ENCODE measurements at regions not wholly inside any gene's neighbourhood (a gene's known extent, or its start where the extent isn't known, plus 50 kb on each side); places are given as distances from the start of the nearest gene placed in this dataset.

DNA sequence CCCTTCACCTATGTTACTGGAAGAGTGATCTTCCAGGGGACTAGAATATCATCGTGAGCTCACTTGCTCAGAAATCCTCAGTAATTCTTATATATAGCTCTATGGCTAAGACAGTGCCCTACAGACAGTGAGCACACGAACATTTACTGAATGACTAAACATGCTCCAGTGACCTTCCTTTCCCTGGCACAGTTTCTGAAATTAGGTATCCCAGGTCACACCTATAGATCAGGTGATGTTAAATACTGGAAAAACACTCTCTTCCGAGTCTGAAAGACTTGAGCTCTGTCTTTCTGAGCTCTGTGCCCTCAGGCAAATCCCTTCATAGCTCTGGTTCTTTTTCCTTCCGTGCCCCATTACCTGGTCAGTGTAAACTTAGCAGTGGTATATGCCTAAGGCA, 239.4 kb upstream of the LRIG1 start:
- no peak for DNase-seq (ENCODE audit: extremely low read depth, low read depth, low spot score)

DNA sequence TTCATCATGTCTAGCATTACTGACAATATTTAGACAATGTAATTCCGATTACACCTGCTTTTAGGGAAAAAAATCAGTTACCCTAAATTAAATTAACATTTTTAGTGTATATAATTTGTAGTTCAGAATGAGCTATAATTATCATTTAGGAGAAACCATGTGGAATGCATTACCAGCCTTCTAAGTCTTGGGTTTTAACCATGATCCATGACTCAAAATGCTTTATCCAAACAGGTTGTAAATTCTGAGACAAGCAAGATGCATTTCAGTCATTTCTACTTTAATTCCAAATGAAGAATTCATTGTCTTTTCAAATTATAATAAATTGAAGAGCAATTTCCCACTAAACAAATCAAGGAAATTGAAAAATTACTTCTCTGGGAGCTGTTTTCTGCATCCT, 243.7 kb upstream of the LRIG1 start:
- no peak for DNase-seq (ENCODE audit: extremely low read depth, low read depth, low spot score)

DNA sequence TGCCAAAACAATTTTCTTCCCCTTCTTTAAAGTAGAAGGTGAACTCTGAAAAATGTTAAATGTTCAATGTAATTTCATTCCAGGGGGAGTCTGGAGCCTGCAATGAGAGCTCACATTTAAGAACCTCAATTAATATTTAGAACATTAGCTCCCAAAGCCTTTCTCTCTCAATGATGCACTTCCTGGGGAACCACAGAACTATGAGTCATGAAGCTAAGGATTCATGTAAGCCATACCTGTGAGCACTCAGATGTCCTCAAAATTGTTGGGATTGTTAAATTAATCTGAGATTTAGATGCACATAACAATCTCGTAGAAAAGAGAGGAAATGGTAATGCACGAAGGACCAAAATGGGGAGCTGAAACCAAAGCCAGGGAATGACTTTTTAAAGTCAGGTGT, 244.2 kb upstream of the LRIG1 start:
- no peak for DNase-seq (ENCODE audit: extremely low read depth, low read depth, low spot score)

DNA sequence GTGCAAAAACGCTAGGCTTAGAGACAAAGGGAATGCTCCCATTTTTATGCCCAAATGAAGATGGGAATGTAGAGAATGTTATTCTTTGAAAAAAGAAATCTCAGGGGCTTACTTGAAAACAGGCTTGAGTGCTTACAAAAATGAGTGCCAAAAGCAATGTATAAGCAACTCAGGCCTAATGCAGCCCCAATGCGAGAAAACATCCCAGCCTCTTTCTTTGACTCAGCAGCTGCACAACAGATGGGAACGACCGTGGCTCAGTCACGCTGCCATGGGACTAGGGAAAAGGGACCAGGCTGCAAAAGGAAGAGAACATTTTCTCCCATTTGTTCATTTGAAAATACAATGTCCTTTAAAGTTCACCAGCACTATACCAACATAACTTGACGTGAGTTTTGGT, 246.4 kb upstream of the LRIG1 start:
- DNase-seq (ENCODE audit: extremely low read depth, low read depth, low spot score) = no peak

DNA sequence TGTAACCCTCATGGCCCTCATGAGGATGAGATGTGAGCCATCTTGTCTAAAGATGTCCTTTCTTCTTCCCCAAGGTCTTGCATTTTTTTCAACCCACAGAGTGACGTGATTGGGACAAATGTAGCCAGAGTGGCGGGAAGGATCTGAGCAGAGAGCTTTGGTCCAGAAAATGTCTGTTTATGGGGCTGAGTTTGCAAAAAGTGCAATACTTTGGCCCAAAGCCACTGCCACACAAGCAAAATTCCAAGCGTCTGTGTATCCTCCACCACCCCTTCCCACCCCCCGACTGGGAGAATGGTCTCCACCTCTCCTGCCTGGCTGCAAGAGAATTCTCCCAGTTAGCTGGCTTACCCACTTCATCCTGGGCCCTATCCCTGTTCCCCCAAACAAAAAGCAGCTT, 246.9 kb upstream of the LRIG1 start:
- DNase-seq (ENCODE audit: extremely low read depth, low read depth, low spot score) = no peak

DNA sequence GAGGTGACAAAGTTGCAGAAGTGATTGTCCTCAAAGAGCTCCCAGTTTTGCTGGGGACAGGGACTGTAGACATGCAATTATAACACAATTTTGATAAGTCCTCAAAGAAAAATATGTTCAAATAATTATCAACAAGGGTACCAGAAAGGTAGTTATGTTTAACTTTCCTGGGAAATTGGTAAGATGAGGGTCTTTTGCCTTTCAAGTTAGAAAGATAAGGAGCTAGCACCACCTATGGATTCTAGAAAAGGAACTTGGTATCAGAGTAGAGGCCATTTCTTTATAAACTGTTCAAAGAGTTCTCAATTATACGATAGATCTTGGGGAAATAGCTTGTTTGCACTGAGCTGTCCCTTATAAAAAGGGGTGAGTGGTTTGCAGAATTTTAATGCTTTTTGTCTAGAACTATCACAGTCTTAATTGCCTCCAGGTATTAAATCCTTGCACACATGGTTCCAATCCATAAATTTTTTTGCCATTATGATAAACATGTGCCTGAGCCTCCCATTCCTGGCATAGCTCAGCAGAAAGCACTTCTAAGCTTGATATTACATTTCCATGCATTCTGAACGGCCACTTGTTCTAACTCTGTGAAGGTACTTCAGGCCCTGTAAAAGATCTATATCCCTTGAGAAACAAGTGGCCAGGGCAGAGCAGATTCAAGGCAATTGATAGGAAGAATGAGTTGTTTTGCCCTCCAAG, 247.5 kb upstream of the LRIG1 start:
- DNase-seq (ENCODE audit: extremely low read depth, low read depth, low spot score) = no peak

DNA sequence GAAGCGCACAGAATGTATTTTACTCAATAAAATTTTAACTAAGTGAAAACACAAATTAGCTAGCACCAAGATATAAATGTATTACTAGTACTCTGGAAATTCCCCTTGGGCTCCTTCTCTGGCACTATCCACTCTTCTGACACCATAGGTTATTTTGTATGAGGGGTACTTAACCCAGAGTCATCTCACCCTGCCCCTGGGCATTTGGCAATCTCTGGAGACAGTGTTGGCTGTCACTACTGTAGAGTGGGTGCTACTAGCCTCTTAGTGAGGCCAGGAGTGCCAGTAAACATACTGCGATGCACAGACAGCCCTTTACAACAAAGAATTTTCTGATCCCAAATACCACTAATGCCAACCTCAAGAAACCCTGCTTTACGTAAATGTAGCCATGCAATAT, 246.3 kb upstream of the KBTBD8 start:
- DNase-seq (ENCODE audit: extremely low read depth, low read depth, low spot score) = no peak

DNA sequence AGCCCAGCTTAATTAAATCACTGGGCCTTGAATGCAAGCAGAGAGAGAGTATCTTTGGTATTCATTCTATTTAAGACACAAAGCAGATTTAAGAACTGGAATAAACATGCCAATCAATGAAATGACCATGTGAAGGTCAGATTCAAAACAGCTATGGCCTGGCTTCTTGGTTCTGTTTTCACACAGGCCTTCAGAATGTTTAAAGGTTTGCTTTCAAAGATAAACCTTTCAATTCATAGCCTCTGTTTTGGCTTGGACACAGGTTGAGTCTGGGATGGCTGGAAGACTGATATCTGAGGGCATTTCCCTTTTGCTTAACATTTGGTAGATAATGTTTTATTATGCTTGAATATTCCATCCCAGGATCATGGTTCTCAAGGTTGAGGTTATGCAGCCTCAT, 244.4 kb upstream of the KBTBD8 start:
- no peak for DNase-seq (ENCODE audit: extremely low read depth, low read depth, low spot score)

DNA sequence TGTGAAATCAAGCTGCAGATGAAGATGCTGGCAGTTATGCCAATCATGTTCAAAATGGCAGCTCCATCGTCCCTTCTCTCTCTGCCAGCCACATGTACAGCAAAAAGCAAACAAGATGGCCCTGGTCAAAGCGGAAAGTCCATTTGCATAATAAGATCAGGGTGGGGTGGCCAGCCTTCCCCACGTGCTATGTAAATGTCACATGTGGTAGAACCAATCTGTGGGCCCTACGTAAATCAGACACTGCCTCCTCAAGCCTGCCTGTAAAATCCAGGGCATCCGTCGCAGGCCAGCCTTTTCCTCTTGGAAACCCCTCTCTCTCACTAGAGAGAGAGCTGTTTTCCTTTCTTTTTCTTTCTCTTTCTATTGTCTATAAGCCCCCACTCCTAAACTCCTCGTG, 243.5 kb upstream of the KBTBD8 start:
- DNase-seq (ENCODE audit: extremely low read depth, low read depth, low spot score) = no peak

DNA sequence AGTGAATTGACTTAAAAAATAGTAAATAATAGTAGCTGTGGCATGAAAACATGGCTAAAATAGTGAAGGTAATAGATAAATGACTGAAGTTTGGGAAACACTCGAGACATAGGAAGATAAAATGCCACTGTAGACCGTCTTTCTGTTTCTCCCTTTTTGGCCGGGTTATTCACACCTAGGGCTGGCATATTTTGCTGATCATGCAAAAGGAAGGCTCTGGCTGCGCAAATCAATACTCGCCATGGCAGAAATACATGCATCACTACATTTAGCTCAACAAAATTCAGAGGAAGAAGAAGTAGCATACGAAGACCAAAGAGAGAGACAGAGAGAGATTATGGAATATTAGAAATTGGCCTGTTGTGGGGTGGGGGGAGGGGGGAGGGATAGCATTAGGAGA, 242.2 kb upstream of the KBTBD8 start:
- DNase-seq (ENCODE audit: extremely low read depth, low read depth, low spot score) = no peak

DNA sequence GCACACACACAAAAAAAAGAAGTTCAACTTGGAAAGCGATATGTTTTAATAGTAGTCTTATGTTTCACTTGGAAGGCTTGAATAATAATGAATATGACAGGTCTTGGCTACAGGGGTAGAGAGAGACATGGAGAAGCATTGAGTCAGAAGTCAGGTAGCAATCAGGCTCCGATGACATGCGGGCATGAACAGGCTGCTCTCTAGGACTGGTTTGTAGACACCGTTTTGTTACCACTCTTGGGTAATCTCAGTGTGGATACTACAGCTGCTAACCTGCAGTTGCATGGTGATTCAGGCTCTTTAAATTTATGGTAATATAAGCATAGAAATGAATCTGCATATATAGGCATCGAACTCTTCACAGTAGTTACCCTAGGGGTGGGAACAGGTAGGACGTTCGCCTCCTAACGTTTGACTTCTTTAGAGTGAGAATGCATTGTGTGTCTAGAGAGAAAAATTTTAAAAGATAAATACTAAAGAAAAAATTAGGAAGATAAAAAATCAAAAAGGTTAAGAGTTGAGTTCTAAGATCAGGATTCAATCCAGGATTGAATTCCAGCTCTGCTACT, 241.6 kb upstream of the KBTBD8 start:
- DNase-seq (ENCODE audit: extremely low read depth, low read depth, low spot score) = no peak

DNA sequence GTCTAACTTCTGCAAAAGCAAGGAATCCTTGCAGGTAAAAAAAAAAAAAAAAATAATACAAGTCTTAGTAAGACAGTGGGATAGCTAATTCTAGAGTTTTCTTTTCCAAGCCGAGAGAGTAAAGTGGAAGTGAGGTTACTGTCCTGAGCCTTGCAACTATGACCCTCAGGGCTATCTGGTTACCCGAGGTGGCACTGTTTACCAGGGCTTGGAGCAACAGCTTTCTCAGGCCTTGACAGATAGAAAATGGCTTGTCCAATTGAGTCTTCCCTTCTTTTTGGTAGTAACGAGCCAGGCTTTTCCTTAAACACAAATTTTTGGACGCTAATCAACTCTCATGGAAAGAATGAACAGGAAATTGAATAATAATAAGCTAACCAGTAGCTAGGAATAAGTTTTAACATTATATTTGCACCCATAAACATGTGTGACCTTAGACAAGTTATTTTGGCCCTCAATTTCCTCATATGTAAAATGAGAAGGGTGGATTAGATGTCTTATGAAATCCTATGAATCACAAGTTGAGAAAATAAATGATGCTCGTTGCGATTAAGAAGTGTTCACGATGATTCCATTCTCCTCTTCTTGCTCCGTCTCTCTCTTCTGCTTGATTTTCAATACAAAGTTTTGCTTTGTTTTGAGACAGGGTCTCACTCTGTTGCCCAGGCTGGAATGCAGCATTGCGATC, 236.9 kb upstream of the KBTBD8 start:
- DNase-seq (ENCODE audit: extremely low read depth, low read depth, low spot score) = no peak

DNA sequence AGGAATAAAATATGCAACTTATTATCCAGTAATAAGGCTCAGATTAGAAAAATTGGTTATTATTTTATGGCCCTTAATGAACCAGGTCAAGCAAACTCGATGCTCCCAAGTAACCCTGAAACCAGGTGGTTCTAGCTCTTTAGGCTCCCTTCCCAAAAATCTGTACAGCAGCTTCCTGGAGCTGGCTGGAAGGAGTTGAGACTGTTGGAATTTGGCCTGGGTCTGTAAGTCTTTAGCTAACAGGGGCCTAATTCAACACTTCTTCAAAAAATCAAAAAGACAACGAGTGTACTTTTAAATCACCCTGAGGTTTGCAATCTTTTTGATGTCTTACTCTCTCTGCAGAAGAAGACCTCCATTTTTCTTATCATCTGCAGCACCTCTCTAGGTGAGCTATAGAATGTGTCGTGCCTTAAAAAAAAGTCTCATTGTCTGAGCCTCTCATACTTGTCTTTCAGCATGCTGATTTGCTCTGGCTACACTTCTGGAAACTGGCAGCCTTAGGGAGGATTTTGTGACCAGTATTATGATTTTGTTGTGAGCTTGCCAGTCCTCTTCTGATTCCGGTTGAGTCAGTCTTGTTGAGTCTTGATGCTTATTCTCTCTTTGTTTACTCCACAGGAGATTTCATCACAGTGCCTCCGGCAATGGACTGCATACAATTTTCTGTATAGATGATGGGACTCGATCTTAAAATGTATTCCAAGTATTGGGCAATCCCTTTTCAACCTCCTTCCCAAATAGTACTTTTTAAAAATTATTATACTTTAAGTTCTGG, 235.0 kb upstream of the KBTBD8 start:
- no peak for DNase-seq (ENCODE audit: extremely low read depth, low read depth, low spot score)

DNA sequence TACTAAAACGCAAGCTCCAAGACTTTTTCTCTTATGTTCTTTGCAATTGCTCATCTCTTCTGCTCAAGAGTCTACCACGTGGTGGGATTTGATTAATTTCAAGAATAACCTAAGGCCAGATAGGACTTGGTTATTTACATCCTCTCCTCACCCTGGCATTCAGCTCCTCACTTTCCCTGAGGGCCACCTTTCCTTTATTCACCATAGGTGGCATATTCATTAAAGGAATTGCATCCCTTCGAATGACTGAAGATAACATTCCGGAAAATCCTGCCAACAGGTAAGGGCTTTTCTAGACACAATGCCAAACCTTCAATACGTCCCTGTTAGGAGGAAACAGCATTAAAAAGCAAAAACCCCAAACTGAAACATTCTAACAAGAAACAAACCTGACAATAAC, 220.0 kb upstream of the KBTBD8 start:
- no peak for DNase-seq (ENCODE audit: extremely low read depth, low read depth, low spot score)

DNA sequence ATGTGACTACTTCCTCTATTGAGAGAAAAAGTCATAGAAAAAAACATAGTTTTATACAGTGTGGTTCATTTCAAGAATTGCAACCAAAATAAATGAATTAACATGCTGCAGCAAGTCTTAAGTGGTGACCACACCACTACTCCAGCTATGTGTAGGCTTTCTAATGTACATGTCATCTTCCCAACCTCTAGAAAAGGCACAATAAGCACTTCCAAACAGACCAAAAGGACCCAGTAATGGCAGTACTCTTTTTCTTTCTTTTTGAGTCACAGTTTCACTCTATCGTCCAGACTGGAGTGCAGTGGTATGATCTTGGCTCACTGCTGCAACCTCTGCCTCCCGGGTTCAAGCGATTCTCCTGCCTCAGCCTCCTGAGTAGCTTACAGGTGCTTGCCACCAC, 219.3 kb upstream of the KBTBD8 start:
- no peak for DNase-seq (ENCODE audit: extremely low read depth, low read depth, low spot score)

DNA sequence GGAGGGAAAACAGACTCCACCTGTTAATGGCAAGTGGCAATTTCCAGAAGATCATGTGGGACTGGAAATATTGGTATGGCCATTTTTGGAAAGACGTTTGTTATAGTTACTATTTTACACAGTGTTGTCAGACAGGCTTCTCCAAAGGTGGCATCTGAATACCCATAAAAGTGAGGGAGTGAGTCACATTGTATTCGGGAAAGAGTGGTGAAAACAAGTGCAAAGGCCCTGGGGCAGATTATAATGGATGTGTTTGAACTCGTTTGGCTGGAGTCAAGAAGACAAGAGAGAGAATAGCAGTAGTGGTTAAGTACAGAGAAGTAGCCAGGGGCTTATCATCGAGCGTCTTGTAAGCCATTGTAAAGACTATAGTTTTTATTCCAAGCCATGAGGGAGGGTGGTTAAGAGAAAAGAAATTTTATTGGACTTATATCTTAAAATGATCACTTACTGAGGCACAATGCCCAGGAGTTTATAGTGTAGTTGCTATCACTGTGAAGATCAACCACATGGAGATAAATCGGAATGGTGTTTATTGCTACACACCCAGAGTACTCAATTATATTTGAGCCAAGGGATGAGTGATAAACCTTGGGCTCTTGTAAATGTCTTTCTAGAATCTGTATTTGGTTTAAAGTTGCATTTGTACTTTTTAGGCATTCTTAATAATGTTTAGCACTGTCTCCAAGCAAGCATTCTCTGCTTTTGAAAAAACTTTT, 212.8 kb upstream of the KBTBD8 start:
- no peak for DNase-seq (ENCODE audit: extremely low read depth, low read depth, low spot score)

DNA sequence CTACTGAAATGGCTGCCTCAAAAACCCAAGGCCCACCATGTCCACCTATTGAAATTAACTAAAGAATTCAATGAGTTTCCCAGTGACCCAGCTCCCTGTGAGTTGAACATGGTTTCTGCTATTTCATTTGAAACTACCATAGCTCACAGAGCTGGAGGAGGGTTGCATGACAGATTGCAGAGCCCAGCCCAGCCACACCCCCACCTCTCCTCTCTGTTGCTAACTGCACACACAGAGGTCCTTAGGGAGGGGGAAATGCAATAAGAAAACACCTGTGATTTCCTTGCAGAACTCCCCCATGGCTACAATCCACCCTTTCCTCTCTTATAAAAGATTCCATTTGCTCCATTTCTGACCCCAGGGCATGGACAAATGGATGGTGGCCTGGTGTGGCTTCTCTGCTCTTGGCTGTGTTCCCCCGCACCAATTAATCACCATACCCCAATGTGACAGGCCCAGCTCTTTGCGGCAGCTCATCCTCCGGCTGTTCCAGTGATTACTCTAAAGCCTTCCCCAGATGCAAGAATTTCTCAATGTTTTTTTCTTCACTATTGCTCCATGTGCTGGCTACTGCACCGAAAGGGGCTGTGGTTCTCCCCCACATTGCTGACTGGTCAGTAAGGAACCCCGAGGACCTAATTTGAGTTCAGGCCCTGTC, 208.4 kb upstream of the KBTBD8 start:
- no peak for DNase-seq (ENCODE audit: extremely low read depth, low read depth, low spot score)

DNA sequence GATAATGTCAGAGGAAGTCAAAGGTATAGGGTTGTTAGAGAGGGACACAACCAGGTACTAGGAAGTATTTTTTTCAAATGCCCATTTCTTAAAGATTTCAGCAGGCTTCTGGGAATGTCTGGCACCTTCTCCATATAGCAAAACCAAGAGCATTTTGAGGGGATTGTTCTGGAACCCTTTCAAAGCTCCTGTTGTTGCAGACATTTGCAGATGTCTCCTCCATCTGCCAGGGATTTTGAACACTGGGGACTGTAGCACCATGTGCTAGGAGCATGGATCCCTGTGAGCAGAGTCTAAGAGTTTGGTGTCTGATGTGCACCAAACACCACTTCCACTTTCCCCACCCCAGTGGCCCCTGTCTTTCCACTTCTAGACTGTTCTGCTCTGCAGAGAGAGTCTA, 206.0 kb upstream of the KBTBD8 start:
- no peak for DNase-seq (ENCODE audit: extremely low read depth, low read depth, low spot score)

DNA sequence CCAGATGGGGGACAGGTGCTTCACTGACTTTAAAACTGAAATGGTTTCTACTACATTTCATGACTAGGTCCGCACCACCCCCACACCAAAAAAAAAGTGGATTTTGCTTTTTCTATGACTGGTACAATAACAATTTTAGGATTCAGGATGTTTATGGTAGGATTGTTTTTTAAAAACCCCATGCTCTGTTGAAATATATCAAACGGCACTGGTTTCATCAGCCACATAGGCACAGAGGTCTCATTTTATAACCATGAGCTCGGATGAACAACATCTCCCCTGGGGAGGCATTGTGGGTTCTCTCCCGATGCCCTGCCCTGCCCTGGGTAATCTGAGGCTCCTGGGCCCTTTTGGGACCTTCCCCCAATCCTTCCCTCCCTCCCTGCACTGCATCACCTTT, 202.7 kb upstream of the KBTBD8 start:
- no peak for DNase-seq (ENCODE audit: extremely low read depth, low read depth, low spot score)

DNA sequence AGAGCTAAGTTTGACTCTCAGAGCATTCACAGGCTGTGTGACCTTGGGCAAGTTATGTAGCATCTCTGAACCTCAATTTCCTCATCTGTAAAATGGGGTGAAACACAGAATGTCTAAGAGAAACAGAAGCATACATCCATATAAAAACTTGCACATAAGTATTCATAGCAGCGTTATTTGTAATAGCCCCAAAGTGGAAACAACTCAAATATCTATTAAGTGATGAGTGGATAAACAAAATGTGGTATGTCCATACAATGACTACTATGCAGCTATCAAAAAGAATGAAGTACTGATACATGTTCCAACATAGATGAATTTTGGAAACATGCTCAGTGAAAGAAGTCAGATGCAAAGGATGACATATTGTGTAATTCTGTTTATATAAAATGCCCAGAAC, 201.8 kb upstream of the KBTBD8 start:
- DNase-seq (ENCODE audit: extremely low read depth, low read depth, low spot score) = no peak

All from glomerular endothelial cell (primary cell).